Glutamatergic neuron (in vitro differentiated cells): ENCODE measurements at regions not wholly inside any gene's neighbourhood (a gene's known extent, or its start where the extent isn't known, plus 50 kb on each side); places are given as distances from the start of the nearest gene placed in this dataset.
"Not testable (repeated sequence)": the region's sequence is repeated elsewhere in the genome, so short reads cannot be mapped to it uniquely, and the experiment has no call there.

Source experiments
- DNase-seq: peaks from one replicate; pipeline ENCODE4 v3.0.0; 2022
- H3K27ac Mint-ChIP-seq: one replicate; pipeline ENCODE4 v1.8.0; 2020; ENCODE audit warnings: mild to moderate bottlenecking, mixed read lengths, inconsistent platforms; ENCODE audit not compliant: unreplicated experiment
- H3K27me3 Mint-ChIP-seq: one replicate; pipeline ENCODE4 v1.8.0; 2020; ENCODE audit warnings: mild to moderate bottlenecking, moderate library complexity, mixed read lengths, inconsistent platforms; ENCODE audit not compliant: unreplicated experiment
- H3K36me3 Mint-ChIP-seq: one replicate; pipeline ENCODE4 v1.8.0; 2020; ENCODE audit warnings: mild to moderate bottlenecking, mixed read lengths, inconsistent platforms; ENCODE audit not compliant: unreplicated experiment
- H3K4me1 Mint-ChIP-seq: one replicate; pipeline ENCODE4 v1.8.0; 2020; ENCODE audit warnings: mild to moderate bottlenecking, low read depth, mixed read lengths, inconsistent platforms; ENCODE audit not compliant: unreplicated experiment
- H3K4me3 Mint-ChIP-seq: one replicate; pipeline ENCODE4 v1.8.0; 2020; ENCODE audit warnings: mild to moderate bottlenecking, mixed read lengths, inconsistent platforms; ENCODE audit not compliant: unreplicated experiment
- H3K9me3 Mint-ChIP-seq: one replicate; pipeline ENCODE4 v1.8.0; 2020; ENCODE audit warnings: mild to moderate bottlenecking, moderate library complexity, mixed read lengths, inconsistent platforms; ENCODE audit not compliant: unreplicated experiment
- TF ChIP-seq, protein P1 (sequence below): fragments of 200-600 bp; sonication (generic); IDR thresholded peaks from one replicate; pipeline ENCODE4 v1.5.0; 2021; ENCODE audit not compliant: partially characterized antibody, unreplicated experiment

DNA sequence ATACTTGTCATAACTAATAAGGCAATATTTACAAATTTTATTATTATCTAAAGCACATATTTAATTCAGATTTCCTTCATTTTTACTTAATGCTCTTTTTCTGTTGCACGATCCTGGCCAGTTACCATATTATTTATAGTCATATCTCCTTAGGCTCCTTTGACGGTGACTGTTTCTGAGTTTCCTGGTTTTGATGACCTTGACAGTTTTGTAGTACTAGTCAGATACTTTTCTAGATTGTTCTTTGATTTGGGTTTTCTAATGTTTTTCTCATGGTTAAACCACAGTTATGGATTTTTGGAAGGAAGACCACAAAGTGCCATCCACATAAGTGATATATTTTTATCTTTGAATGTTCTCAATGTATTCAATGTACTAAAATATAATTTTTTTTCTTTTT lies 171.0 kb upstream of the NANOGP8 start:
- TF ChIP-seq, protein P1, sequence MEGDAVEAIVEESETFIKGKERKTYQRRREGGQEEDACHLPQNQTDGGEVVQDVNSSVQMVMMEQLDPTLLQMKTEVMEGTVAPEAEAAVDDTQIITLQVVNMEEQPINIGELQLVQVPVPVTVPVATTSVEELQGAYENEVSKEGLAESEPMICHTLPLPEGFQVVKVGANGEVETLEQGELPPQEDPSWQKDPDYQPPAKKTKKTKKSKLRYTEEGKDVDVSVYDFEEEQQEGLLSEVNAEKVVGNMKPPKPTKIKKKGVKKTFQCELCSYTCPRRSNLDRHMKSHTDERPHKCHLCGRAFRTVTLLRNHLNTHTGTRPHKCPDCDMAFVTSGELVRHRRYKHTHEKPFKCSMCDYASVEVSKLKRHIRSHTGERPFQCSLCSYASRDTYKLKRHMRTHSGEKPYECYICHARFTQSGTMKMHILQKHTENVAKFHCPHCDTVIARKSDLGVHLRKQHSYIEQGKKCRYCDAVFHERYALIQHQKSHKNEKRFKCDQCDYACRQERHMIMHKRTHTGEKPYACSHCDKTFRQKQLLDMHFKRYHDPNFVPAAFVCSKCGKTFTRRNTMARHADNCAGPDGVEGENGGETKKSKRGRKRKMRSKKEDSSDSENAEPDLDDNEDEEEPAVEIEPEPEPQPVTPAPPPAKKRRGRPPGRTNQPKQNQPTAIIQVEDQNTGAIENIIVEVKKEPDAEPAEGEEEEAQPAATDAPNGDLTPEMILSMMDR: no peak
- H3K27me3 Mint-ChIP-seq: no peaks in the 10 kb centered on the region
- no peaks in the 10 kb centered on the region for H3K9me3 Mint-ChIP-seq
- no peak for DNase-seq
- H3K36me3 Mint-ChIP-seq: no peaks in the 10 kb centered on the region
- H3K4me3 Mint-ChIP-seq: no peak overlapping the region
- H3K4me1 Mint-ChIP-seq: peaks cover 8% of the 10 kb centered on the region
- H3K27ac Mint-ChIP-seq: peak overlapping the region; percentile 73

DNA sequence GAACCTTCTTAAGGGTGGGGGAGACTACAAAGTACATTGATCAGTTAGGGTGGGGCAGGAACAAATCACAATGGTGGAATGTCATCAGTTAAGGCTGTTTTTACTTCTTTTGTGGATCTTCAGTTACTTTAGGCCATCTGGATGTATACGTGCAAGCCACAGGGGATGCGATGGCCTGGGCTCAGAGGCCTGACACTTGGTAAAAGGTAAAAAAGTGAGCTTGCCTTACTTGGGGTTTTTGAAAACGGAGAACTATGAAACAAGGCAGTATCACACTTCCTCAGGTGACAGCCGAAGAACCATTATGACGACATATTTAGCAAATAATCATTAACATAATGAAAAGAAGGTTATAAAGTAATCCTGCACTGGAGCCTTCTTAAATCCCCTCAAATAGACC lies 169.8 kb upstream of the NANOGP8 start:
- not testable (repeated sequence) for H3K27ac Mint-ChIP-seq, H3K36me3 Mint-ChIP-seq, H3K27me3 Mint-ChIP-seq, H3K4me3 Mint-ChIP-seq, H3K4me1 Mint-ChIP-seq, DNase-seq, H3K9me3 Mint-ChIP-seq

DNA sequence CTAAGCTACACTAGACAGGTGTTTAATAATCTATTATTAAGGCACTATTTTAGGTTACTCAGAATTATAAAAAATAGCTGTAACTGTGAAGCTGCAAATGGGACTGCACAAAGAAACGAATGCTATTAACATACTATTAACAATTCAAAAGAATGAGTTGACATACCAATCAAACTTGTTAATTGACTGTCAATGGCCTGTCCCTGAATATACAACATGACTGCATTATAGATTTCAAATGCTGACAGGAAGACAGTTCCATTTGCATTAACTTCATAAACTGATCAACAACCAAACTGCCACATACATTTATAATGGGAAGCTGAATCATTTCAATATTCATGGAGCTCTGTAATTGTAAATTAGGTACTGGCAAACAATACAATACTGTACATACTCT lies 169.0 kb upstream of the NANOGP8 start:
- peaks cover 8% of the 10 kb centered on the region for H3K4me1 Mint-ChIP-seq
- H3K9me3 Mint-ChIP-seq: no peaks in the 10 kb centered on the region
- TF ChIP-seq, protein P1: no peak
- H3K36me3 Mint-ChIP-seq: no peaks in the 10 kb centered on the region
- H3K27me3 Mint-ChIP-seq: no peaks in the 10 kb centered on the region
- no peak overlapping the region for H3K4me3 Mint-ChIP-seq
- DNase-seq: no peak
- no peak overlapping the region for H3K27ac Mint-ChIP-seq

DNA sequence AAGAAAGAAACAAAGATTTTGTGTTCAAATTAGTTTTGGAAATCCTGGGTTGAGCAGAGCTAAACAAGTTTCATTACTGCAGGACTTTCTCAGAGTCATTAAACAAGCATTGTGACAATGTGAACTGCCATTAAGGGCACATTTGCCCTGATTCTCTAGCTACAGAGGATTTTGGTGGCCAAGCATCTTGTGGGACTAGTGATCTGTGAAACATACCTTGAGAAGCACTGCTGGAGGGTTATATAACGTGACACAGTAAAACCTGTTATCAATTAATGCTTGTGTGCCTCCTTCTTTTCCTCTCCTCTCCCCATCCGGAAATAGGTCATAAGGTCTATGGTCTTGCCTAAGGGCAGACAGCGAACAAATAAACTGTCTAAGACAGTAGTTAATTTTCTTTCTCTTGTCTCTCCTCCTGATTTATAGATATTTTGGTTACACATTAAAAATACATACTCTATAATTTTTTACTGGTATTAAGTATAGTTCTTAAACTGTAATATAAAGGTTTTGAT lies 167.3 kb upstream of the NANOGP8 start:
- Mint-ChIP-seq H3K27ac (no peak overlapping the region), H3K27me3 (no peaks in the 10 kb centered on the region), H3K36me3 (no peaks in the 10 kb centered on the region), H3K9me3 (no peaks in the 10 kb centered on the region), H3K4me1 (peaks cover 8% of the 10 kb centered on the region), H3K4me3 (no peak overlapping the region)
- DNase-seq: no peak
- TF ChIP-seq, protein P1: no peak

DNA sequence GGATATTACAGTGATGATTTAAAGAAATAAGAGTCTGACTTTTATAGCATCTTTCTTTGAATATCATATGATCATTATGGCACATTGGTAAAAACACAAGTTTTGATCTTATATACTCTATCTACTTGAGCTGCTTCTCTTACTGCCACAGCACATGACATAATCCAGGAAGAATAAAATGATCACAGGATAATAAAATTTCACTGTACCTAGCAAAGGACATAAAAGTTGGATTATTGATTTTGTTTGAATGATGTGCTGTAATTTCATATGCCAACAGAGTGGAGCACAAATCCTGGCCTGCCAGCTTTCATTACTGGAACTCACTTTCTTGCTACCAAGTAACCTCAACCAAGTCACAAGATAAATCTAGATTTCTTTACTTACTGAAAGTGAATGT lies 162.1 kb upstream of the NANOGP8 start:
- H3K4me3 Mint-ChIP-seq: no peak overlapping the region
- no peaks in the 10 kb centered on the region for H3K27me3 Mint-ChIP-seq
- H3K4me1 Mint-ChIP-seq: no peaks in the 10 kb centered on the region
- TF ChIP-seq, protein P1: no peak
- peaks cover 2% of the 10 kb centered on the region for H3K9me3 Mint-ChIP-seq
- DNase-seq: no peak
- H3K27ac Mint-ChIP-seq: no peak overlapping the region
- no peaks in the 10 kb centered on the region for H3K36me3 Mint-ChIP-seq

DNA sequence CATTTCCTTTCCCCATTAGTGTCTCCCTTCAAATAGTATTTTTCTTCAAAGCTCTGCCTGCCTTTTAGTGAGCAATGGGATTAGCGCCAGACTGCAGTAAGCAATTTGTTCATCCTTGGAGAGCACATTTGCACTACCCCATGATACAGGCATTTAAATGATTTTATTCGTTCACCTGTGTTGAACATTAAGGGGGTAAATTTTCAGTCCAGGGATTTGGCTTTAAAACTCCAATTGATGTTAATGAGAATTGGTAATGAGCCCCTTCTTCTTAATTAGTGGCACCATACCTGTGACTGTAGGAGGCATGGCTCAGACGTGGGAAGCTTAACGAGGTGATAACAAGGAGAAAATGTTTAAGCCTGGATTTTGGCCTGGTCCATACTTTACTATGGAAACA lies 161.4 kb upstream of the NANOGP8 start:
- H3K4me3 Mint-ChIP-seq: no peak overlapping the region
- no peak for DNase-seq
- no peak overlapping the region for H3K27ac Mint-ChIP-seq
- TF ChIP-seq, protein P1: no peak
- H3K9me3 Mint-ChIP-seq: peaks cover 2% of the 10 kb centered on the region
- H3K27me3 Mint-ChIP-seq: peaks cover 2% of the 10 kb centered on the region
- no peaks in the 10 kb centered on the region for H3K36me3 Mint-ChIP-seq
- H3K4me1 Mint-ChIP-seq: no peaks in the 10 kb centered on the region

DNA sequence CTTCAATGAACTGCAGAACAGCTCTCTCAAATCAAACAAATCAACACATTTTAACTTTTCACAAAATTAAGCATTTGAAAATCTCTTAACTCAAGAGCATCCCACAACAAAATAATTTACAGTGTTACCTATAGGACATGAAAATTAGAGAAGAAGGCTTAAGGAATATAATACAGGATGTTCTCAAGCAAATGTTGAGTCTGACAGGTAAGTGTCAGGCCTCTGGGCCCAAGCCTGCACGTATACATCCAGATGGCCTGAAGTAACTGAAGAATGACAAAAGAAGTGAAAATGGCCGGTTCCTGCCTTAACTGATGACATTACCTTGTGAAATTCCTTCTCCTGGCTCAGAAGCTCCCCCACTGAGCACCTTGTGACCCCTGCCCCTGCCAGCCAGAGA lies 160.6 kb upstream of the NANOGP8 start:
- not testable (repeated sequence) for H3K4me1 Mint-ChIP-seq, DNase-seq, H3K27ac Mint-ChIP-seq, H3K27me3 Mint-ChIP-seq, H3K9me3 Mint-ChIP-seq, H3K36me3 Mint-ChIP-seq, H3K4me3 Mint-ChIP-seq
